HEK293 (cell line): ENCODE measurements at regions not wholly inside any gene's neighbourhood (a gene's known extent, or its start where the extent isn't known, plus 50 kb on each side); places are given as distances from the start of the nearest gene placed in this dataset.

Source experiments
- ZNF48 ChIP-seq: fragments of 450-650 bp; formaldehyde crosslinking; IDR thresholded peaks from 2 replicates; pipeline ENCODE4 v1.5.1; 2016; ENCODE audit warnings: missing biosample characterization, missing genetic modification characterization
- TF ChIP-seq, protein P1 (sequence below): fragments of 450-650 bp; formaldehyde crosslinking; IDR thresholded peaks from 2 replicates; pipeline ENCODE4 v1.5.1; 2016; ENCODE audit warnings: missing biosample characterization, missing genetic modification characterization
- TF ChIP-seq, protein P2 (sequence below): fragments of 450-650 bp; formaldehyde crosslinking; IDR thresholded peaks from 2 replicates; pipeline ENCODE4 v1.5.1; 2016; ENCODE audit warnings: missing biosample characterization, missing genetic modification characterization
- TF ChIP-seq, protein P3 (sequence below): fragments of 450-650 bp; formaldehyde crosslinking; IDR thresholded peaks from 2 replicates; pipeline ENCODE4 v1.5.1; 2016; ENCODE audit warnings: missing biosample characterization, missing genetic modification characterization, low read depth

DNA sequence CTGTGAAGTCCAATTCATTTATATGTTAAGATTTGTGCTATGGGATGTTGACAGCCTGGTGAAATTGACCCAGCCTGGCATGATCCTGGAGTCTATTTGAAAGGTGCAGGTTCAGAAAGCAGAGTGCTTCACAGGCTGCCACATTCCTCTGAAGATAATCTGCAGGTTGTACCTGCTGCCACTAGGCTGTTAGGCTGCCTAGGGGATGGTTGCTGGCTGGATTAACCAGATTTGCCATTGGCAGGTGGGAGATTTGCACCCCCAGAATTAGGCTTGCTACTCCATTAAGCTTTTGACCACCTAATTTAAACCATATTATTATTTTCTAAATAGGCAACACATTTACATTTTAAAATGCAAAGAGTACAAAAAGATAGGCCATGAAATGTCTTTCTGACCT lies 85.8 kb upstream of the RASGRP1 start:
- TF ChIP-seq, protein P1, sequence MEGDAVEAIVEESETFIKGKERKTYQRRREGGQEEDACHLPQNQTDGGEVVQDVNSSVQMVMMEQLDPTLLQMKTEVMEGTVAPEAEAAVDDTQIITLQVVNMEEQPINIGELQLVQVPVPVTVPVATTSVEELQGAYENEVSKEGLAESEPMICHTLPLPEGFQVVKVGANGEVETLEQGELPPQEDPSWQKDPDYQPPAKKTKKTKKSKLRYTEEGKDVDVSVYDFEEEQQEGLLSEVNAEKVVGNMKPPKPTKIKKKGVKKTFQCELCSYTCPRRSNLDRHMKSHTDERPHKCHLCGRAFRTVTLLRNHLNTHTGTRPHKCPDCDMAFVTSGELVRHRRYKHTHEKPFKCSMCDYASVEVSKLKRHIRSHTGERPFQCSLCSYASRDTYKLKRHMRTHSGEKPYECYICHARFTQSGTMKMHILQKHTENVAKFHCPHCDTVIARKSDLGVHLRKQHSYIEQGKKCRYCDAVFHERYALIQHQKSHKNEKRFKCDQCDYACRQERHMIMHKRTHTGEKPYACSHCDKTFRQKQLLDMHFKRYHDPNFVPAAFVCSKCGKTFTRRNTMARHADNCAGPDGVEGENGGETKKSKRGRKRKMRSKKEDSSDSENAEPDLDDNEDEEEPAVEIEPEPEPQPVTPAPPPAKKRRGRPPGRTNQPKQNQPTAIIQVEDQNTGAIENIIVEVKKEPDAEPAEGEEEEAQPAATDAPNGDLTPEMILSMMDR = no peak
- TF ChIP-seq, protein P2, sequence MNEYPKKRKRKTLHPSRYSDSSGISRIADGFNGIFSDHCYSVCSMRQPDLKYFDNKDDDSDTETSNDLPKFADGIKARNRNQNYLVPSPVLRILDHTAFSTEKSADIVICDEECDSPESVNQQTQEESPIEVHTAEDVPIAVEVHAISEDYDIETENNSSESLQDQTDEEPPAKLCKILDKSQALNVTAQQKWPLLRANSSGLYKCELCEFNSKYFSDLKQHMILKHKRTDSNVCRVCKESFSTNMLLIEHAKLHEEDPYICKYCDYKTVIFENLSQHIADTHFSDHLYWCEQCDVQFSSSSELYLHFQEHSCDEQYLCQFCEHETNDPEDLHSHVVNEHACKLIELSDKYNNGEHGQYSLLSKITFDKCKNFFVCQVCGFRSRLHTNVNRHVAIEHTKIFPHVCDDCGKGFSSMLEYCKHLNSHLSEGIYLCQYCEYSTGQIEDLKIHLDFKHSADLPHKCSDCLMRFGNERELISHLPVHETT (tag by site-specific recombination) = no peak
- TF ChIP-seq ZNF48 (tag by site-specific recombination) = no peak
- TF ChIP-seq, protein P3, sequence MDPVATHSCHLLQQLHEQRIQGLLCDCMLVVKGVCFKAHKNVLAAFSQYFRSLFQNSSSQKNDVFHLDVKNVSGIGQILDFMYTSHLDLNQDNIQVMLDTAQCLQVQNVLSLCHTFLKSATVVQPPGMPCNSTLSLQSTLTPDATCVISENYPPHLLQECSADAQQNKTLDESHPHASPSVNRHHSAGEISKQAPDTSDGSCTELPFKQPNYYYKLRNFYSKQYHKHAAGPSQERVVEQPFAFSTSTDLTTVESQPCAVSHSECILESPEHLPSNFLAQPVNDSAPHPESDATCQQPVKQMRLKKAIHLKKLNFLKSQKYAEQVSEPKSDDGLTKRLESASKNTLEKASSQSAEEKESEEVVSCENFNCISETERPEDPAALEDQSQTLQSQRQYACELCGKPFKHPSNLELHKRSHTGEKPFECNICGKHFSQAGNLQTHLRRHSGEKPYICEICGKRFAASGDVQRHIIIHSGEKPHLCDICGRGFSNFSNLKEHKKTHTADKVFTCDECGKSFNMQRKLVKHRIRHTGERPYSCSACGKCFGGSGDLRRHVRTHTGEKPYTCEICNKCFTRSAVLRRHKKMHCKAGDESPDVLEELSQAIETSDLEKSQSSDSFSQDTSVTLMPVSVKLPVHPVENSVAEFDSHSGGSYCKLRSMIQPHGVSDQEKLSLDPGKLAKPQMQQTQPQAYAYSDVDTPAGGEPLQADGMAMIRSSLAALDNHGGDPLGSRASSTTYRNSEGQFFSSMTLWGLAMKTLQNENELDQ (tag by site-specific recombination) = no peak
